GM12874 (cell line): ENCODE measurements at regions not wholly inside any gene's neighbourhood (a gene's known extent, or its start where the extent isn't known, plus 50 kb on each side); places are given as distances from the start of the nearest gene placed in this dataset.

Experiments used
- CTCF ChIP-seq: IDR thresholded peaks from 2 replicates; pipeline ENCODE4 v1.5.1; 2011; ENCODE audit warnings: low read depth, mild to moderate bottlenecking, control low read depth, low read length, moderate library complexity; ENCODE audit not compliant: insufficient read depth

- no peak for TF ChIP-seq CTCF
These were observed 121.6 kb upstream of the RTL1 start for GRCh38 chr14:101025131-101025530.

- no peak for TF ChIP-seq CTCF
These were observed 122.2 kb upstream of the RTL1 start for GRCh38 chr14:101025696-101026095.

DNA sequence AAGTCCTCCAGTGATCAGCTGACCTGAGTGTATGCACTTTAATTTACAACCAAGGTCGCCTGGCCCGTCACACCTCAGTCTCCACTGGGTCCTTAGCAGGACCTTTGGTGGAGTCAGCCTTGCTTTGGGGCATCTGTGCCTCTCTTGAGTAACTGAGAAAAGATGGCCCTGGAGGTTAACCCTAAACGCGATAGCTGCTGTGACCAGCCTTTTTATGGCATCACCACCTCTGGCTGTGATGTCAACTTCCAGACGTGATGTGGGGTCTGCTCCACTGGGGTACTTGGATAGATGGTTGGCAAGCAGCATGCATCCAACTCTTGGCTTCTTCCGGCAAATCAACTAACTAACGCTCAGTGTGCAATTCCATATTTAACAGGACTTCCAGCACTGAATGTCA lies 122.8 kb upstream of the RTL1 start:
- no peak for TF ChIP-seq CTCF

GRCh38 chr14:101027291-101027690 lies 123.8 kb upstream of the RTL1 start:
- TF ChIP-seq CTCF = no peak

DNA sequence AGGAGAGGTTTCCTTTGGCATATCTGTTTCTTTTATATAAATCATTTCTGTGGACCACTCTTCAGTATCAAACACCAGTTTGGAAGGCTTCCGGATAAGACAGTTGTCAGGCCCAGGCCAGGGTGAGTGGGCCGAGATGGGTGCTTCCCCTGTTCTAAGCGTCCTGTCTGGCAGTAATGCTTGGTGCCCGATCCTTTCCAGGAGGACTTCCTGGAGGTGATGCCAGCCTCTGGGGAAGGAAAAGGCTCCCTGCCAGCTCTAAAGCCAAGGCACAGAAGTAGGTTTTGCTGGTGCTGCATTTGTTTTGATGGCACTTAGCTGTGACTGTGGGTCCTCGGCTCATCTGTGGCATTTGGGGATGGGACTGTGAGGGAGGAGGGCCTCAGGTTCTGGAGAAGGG lies 124.4 kb upstream of the RTL1 start:
- TF ChIP-seq CTCF = no peak

- TF ChIP-seq CTCF = no peak
These were observed 125.6 kb upstream of the RTL1 start for GRCh38 chr14:101028971-101029667.

GRCh38 chr14:101029668-101030290 lies 126.3 kb upstream of the RTL1 start:
- TF ChIP-seq CTCF = no peak
